GM12864 (cell line): ENCODE measurements at regions not wholly inside any gene's neighbourhood (a gene's known extent, or its start where the extent isn't known, plus 50 kb on each side); places are given as distances from the start of the nearest gene placed in this dataset.

Experiments
- DNase-seq: peaks from one replicate; pipeline ENCODE4 v3.0.0-alpha.2; 2011; ENCODE audit warnings: low read depth
- H3K4me3 ChIP-seq: 2 replicates; pipeline ENCODE4 v1.5.1; 2011; ENCODE audit warnings: mild to moderate bottlenecking, low read depth, low read length, control low read depth
- CTCF ChIP-seq: IDR thresholded peaks from 2 replicates; pipeline ENCODE4 v1.5.1; 2011; ENCODE audit warnings: low read depth, mild to moderate bottlenecking, moderate library complexity, low read length, control low read depth, inconsistent platforms; ENCODE audit errors: missing control alignments

DNA sequence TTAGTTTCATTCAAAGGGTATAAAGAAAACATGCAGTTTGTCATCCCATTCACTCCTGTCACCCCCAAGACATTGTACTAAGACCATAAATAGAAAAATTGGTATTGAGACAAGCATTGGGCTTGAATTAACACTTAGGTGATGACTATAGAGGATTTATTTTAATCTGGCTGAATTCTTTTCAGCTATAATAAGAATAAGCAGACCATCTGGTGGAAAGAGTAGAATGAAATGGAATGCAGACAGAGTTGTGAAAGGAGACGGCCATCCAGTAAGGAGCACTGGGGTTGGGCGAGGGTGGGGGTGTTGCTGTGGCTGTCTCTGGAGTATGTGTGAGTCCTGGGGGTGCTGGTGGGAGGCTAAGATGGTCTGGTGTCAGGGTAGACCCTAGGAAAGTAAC lies 125.0 kb upstream of the IVNS1ABP start:
- no peak for DNase-seq
- TF ChIP-seq CTCF = no peak
- H3K4me3 ChIP-seq = no peak overlapping the region

DNA sequence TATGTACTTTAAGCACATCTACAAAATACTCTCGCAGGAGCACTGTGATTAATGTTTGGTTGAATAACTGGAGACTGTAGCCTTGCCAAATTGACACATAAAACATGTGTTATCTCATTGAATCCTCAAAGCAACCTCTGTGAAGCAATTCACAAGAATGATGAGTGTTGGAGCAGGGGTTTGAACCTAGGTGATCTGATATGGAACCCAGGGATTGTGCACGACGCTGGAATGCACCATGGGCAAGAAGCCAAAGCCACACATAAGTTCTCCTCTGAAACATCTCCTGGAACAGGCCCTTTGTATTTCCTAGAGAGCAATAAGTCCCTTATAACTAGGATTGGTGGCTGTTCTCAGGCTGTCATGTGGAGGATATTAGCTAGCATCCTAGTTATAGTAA lies 124.6 kb upstream of the IVNS1ABP start:
- DNase-seq = no peak
- no peak for TF ChIP-seq CTCF
- no peak overlapping the region for H3K4me3 ChIP-seq

- DNase-seq = no peak
- H3K4me3 ChIP-seq = no peak overlapping the region
- TF ChIP-seq CTCF = no peak
These were observed 123.8 kb upstream of the IVNS1ABP start for GRCh38 chr1:185440877-185441276.

DNA sequence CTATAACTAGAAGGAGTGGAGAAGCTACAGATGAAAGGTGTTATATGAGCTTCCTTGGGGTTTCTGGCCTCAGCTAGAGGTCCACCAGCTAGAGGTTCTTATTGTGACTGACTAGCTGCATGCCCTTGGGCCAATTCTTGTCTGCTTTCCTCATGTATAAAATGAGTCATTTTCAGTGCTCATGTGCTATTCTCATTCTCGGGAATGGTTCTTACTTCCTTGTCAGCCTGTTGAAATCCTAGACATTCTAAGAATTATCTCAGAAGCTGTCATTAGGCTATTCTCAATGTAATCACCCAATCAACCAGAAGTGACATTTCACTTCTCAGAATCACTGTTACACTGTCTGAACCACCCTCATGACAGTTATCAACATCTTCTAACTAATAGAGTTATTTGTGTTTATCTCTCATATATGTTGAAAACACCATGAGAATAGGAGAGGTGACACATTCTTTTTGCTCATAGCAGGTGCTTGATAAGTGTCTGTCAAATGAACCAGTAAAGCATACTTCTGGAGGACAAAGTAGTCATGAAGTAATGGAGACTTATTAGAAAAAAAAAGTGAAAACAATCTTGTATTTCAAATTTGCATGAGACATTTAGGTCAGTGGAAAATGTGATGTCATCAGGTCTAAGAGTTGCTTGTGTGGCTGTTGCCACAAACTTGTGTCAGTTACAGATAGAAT lies 122.8 kb upstream of the IVNS1ABP start:
- DNase-seq = peak; percentile 18
- no peak overlapping the region for H3K4me3 ChIP-seq
- TF ChIP-seq CTCF = no peak

GRCh38 chr1:185438936-185439335 lies 121.9 kb upstream of the IVNS1ABP start:
- no peak for DNase-seq
- no peak for TF ChIP-seq CTCF
- no peak overlapping the region for H3K4me3 ChIP-seq

DNA sequence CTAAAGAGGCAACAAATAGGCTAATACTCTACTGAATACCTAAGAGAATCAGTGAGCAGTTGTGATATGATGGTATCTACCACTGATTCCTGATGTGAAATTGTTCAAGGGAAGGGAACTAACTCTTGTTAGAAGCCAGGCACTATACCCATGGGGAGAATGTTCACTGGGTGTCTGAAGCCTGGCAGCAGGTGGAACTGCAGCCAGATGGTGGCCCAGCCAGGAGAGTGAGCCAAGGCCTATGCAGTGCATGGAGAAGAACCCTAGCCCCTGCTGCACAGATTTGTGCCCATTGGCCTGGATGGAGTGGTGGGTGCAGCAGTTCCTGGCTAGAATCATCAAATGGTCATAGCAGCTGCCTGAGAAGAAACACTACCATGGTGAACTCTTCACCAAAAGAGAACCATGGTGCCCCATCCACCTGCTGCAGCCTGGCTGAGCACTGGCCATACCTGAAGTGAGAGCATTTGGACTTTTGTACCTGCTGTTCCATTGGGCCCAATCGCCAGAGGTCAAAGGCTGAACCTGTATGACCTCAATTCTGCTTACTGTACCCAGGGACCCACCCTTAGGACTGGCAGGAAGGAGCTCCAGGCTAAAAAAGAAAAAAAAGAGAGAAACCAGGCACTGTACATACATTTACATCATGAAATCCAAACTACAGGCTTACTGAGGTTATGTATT lies 118.8 kb upstream of the IVNS1ABP start:
- DNase-seq = no peak
- TF ChIP-seq CTCF = peak; percentile 10
- no peak overlapping the region for H3K4me3 ChIP-seq

DNA sequence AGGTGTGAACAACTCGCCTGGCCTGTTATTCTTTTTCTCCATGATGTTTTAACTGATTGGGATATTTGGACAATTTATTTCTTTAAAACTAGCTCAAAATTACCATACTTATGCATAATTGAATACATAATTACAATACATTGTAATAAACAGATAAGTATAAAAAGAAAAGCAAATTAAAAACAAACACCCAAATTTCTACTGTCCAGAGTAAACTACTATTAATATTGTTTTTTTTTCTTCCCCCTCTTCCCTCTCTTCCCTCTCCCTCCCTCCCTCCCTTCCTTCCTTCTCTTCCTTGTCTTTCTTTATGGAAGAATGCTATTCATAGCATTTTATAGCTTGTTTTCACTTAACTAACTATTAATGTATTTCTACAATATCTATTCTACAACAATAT lies 117.7 kb upstream of the IVNS1ABP start:
- no peak for TF ChIP-seq CTCF
- DNase-seq = no peak
- no peak overlapping the region for H3K4me3 ChIP-seq
